HCT116 (cell line): ENCODE measurements at regions not wholly inside any gene's neighbourhood (a gene's known extent, or its start where the extent isn't known, plus 50 kb on each side); places are given as distances from the start of the nearest gene placed in this dataset.

Experiments used
- EZH2 ChIP-seq: fragments of 200-600 bp; sonication (generic); IDR thresholded peaks from 2 replicates; pipeline ENCODE4 v1.6.1; 2017; ENCODE audit warnings: antibody characterized with exemption, mixed run types
- EZH2phosphoT487 ChIP-seq: fragments of 200-600 bp; IDR thresholded peaks from 2 replicates; pipeline ENCODE4 v1.6.1; 2018; ENCODE audit warnings: antibody characterized with exemption, borderline replicate concordance
- JUND ChIP-seq: IDR thresholded peaks from 2 replicates; pipeline ENCODE4 v1.6.1; 2012
- POLR2A ChIP-seq: IDR thresholded peaks from 2 replicates; pipeline ENCODE4 v1.7.0; 2011; ENCODE audit warnings: borderline replicate concordance; ENCODE audit not compliant: insufficient read depth, insufficient read length; ENCODE audit errors: extremely low read depth
- SIN3A ChIP-seq: IDR thresholded peaks from 2 replicates; pipeline ENCODE4 v1.6.1; 2012; ENCODE audit warnings: low read depth
- TCF7L2 ChIP-seq: IDR thresholded peaks from 2 replicates; pipeline ENCODE4 v1.7.0; 2011; ENCODE audit warnings: borderline replicate concordance, inconsistent platforms; ENCODE audit not compliant: insufficient read depth, insufficient read length; ENCODE audit errors: extremely low read depth
- TF ChIP-seq, protein P1 (sequence below), 3 experiments: fragments of 200-600 bp in 1 of 3; sonication (generic) in 1 of 3; IDR thresholded peaks in 2 of 3; conservative IDR thresholded peaks in 1 of 3; 2 replicates each; pipeline ENCODE4 v1.5.1; 2012 to 2017; ENCODE audit warnings: low read depth in 2 of 3, low read length in 2 of 3, antibody characterized with exemption in 1 of 3, borderline replicate concordance in 1 of 3, control low read depth in 1 of 3, mild to moderate bottlenecking in 1 of 3, mixed read lengths in 1 of 3, mixed run types in 1 of 3, moderate library complexity in 1 of 3; ENCODE audit not compliant: insufficient read depth in 1 of 3
- TF ChIP-seq, protein P2 (sequence below): IDR thresholded peaks from 2 replicates; pipeline ENCODE4 v1.6.1; 2012; ENCODE audit warnings: low read depth

DNA sequence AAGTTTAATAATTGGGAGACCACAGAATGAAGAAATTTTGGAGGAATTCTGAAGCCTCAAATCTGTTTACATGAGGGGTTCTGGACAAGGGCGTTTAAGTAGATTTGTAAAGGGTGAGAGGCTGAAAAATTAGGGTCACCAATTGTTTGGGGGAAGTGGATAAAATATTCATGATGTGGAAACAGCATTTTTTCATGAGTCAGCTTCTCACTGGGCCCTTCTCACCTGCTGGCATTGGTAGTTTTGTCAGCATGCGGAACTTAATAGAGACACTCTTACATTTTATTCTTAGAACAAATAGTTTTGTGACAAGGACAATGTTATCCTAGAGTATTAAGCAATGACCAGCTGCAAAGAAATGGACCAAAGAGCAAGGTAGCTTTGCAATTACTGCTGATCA, 634.4 kb downstream of the LRFN5 start:
- TF ChIP-seq, protein P1, sequence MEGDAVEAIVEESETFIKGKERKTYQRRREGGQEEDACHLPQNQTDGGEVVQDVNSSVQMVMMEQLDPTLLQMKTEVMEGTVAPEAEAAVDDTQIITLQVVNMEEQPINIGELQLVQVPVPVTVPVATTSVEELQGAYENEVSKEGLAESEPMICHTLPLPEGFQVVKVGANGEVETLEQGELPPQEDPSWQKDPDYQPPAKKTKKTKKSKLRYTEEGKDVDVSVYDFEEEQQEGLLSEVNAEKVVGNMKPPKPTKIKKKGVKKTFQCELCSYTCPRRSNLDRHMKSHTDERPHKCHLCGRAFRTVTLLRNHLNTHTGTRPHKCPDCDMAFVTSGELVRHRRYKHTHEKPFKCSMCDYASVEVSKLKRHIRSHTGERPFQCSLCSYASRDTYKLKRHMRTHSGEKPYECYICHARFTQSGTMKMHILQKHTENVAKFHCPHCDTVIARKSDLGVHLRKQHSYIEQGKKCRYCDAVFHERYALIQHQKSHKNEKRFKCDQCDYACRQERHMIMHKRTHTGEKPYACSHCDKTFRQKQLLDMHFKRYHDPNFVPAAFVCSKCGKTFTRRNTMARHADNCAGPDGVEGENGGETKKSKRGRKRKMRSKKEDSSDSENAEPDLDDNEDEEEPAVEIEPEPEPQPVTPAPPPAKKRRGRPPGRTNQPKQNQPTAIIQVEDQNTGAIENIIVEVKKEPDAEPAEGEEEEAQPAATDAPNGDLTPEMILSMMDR (IDR thresholded peaks at IDR 0.05 in 2 of 3, conservative IDR thresholded peaks at IDR 0.05 in 1 of 3; ENCODE audit: borderline replicate concordance in 1 of 3, insufficient read depth in 1 of 3, low read depth in 2 of 3, low read length in 2 of 3) = no peak
- no peak for TF ChIP-seq EZH2
- TF ChIP-seq POLR2A = no peak
- TF ChIP-seq, protein P2, sequence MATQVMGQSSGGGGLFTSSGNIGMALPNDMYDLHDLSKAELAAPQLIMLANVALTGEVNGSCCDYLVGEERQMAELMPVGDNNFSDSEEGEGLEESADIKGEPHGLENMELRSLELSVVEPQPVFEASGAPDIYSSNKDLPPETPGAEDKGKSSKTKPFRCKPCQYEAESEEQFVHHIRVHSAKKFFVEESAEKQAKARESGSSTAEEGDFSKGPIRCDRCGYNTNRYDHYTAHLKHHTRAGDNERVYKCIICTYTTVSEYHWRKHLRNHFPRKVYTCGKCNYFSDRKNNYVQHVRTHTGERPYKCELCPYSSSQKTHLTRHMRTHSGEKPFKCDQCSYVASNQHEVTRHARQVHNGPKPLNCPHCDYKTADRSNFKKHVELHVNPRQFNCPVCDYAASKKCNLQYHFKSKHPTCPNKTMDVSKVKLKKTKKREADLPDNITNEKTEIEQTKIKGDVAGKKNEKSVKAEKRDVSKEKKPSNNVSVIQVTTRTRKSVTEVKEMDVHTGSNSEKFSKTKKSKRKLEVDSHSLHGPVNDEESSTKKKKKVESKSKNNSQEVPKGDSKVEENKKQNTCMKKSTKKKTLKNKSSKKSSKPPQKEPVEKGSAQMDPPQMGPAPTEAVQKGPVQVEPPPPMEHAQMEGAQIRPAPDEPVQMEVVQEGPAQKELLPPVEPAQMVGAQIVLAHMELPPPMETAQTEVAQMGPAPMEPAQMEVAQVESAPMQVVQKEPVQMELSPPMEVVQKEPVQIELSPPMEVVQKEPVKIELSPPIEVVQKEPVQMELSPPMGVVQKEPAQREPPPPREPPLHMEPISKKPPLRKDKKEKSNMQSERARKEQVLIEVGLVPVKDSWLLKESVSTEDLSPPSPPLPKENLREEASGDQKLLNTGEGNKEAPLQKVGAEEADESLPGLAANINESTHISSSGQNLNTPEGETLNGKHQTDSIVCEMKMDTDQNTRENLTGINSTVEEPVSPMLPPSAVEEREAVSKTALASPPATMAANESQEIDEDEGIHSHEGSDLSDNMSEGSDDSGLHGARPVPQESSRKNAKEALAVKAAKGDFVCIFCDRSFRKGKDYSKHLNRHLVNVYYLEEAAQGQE = no peak
- no peak for TF ChIP-seq EZH2phosphoT487
- TF ChIP-seq SIN3A = no peak
- no peak for TF ChIP-seq TCF7L2
- no peak for TF ChIP-seq JUND
